ENCODE measurements at regions not wholly inside any gene's neighbourhood (a gene's known extent, or its start where the extent isn't known, plus 50 kb on each side); places are given as distances from the start of the nearest gene placed in this dataset.

- no peak overlapping the region for H3K9ac ChIP-seq (ENCODE audit: low read depth, low read length)
- no peaks in the 10 kb centered on the region for H3K27me3 ChIP-seq (ENCODE audit: control insufficient read depth, insufficient read depth, low read length)
- H3K4me2 ChIP-seq (ENCODE audit: low read length): no peak overlapping the region
- no peaks in the 10 kb centered on the region for H3K9me3 ChIP-seq (replicated peaks; ENCODE audit: low read length)
- H3K36me3 ChIP-seq (ENCODE audit: insufficient read depth, low read length): no peaks in the 10 kb centered on the region
- H3K4me1 ChIP-seq (ENCODE audit: control insufficient read depth, insufficient read depth, low read length): no peaks in the 10 kb centered on the region
- no peak overlapping the region for H3K4me3 ChIP-seq (ENCODE audit: low read length)
These were observed 174.5 kb upstream of the HDAC9 start for GRCh38 chr7:18320971-18321567.

- no peak overlapping the region for H3K4me2 ChIP-seq (ENCODE audit: low read length)
- H3K36me3 ChIP-seq (ENCODE audit: insufficient read depth, low read length): no peaks in the 10 kb centered on the region
- no peaks in the 10 kb centered on the region for H3K27me3 ChIP-seq (ENCODE audit: control insufficient read depth, insufficient read depth, low read length)
- H3K4me3 ChIP-seq (ENCODE audit: low read length): no peak overlapping the region
- H3K4me1 ChIP-seq (ENCODE audit: control insufficient read depth, insufficient read depth, low read length): no peaks in the 10 kb centered on the region
- H3K9me3 ChIP-seq (replicated peaks; ENCODE audit: low read length): no peaks in the 10 kb centered on the region
- H3K9ac ChIP-seq (ENCODE audit: low read depth, low read length): no peak overlapping the region
These were observed 165.0 kb upstream of the HDAC9 start for GRCh38 chr7:18330548-18330947.

GRCh38 chr7:18336626-18337025 is 158.9 kb upstream of the HDAC9 start:
- H3K36me3 ChIP-seq (ENCODE audit: insufficient read depth, low read length): no peaks in the 10 kb centered on the region
- H3K4me2 ChIP-seq (ENCODE audit: low read length): no peak overlapping the region
- H3K4me3 ChIP-seq (ENCODE audit: low read length): no peak overlapping the region
- no peaks in the 10 kb centered on the region for H3K9me3 ChIP-seq (replicated peaks; ENCODE audit: low read length)
- H3K27me3 ChIP-seq (ENCODE audit: control insufficient read depth, insufficient read depth, low read length): no peaks in the 10 kb centered on the region
- no peak overlapping the region for H3K9ac ChIP-seq (ENCODE audit: low read depth, low read length)
- no peaks in the 10 kb centered on the region for H3K4me1 ChIP-seq (ENCODE audit: control insufficient read depth, insufficient read depth, low read length)

- Histone ChIP-seq H3K36me3 (ENCODE audit: insufficient read depth, low read length) (no peaks in the 10 kb centered on the region), H3K9ac (ENCODE audit: low read depth, low read length) (no peak overlapping the region), H3K4me1 (ENCODE audit: control insufficient read depth, insufficient read depth, low read length) (no peaks in the 10 kb centered on the region)
These were observed 158.3 kb upstream of the HDAC9 start for GRCh38 chr7:18337048-18337809.

GRCh38 chr7:18338910-18339523 is 156.5 kb upstream of the HDAC9 start:
- no peaks in the 10 kb centered on the region for H3K36me3 ChIP-seq (ENCODE audit: insufficient read depth, low read length)
- no peaks in the 10 kb centered on the region for H3K27me3 ChIP-seq (ENCODE audit: control insufficient read depth, insufficient read depth, low read length)
- no peaks in the 10 kb centered on the region for H3K9me3 ChIP-seq (replicated peaks; ENCODE audit: low read length)
- H3K4me2 ChIP-seq (ENCODE audit: low read length): no peak overlapping the region
- no peak overlapping the region for H3K4me3 ChIP-seq (ENCODE audit: low read length)
- no peak overlapping the region for H3K9ac ChIP-seq (ENCODE audit: low read depth, low read length)
- H3K4me1 ChIP-seq (ENCODE audit: control insufficient read depth, insufficient read depth, low read length): no peaks in the 10 kb centered on the region

More at GRCh38 chr7:18337048-18337809, 158.3 kb upstream of the HDAC9 start:
- Histone ChIP-seq H3K27me3 (ENCODE audit: control insufficient read depth, insufficient read depth, low read length) (no peaks in the 10 kb centered on the region), H3K4me3 (ENCODE audit: low read length) (no peak overlapping the region), H3K9me3 (replicated peaks; ENCODE audit: low read length) (no peaks in the 10 kb centered on the region), H3K4me2 (ENCODE audit: low read length) (no peak overlapping the region)

- no peak overlapping the region for H3K9ac ChIP-seq (ENCODE audit: low read depth, low read length)
- H3K27me3 ChIP-seq (ENCODE audit: control insufficient read depth, insufficient read depth, low read length): no peaks in the 10 kb centered on the region
- no peak overlapping the region for H3K4me3 ChIP-seq (ENCODE audit: low read length)
- H3K9me3 ChIP-seq (replicated peaks; ENCODE audit: low read length): no peaks in the 10 kb centered on the region
- no peak overlapping the region for H3K4me2 ChIP-seq (ENCODE audit: low read length)
- H3K4me1 ChIP-seq (ENCODE audit: control insufficient read depth, insufficient read depth, low read length): no peaks in the 10 kb centered on the region
- H3K36me3 ChIP-seq (ENCODE audit: insufficient read depth, low read length): no peaks in the 10 kb centered on the region
These were observed 153.8 kb upstream of the HDAC9 start for GRCh38 chr7:18341756-18342155.

- no peak overlapping the region for H3K4me3 ChIP-seq (ENCODE audit: low read length)
- H3K36me3 ChIP-seq (ENCODE audit: insufficient read depth, low read length): no peaks in the 10 kb centered on the region
These were observed 152.5 kb upstream of the HDAC9 start for GRCh38 chr7:18343047-18343446.

GRCh38 chr7:18344536-18344935 is 151.0 kb upstream of the HDAC9 start:
- Histone ChIP-seq H3K4me3 (ENCODE audit: low read length) (no peak overlapping the region), H3K4me2 (ENCODE audit: low read length) (no peak overlapping the region), H3K27me3 (ENCODE audit: control insufficient read depth, insufficient read depth, low read length) (no peaks in the 10 kb centered on the region), H3K9ac (ENCODE audit: low read depth, low read length) (no peak overlapping the region), H3K4me1 (ENCODE audit: control insufficient read depth, insufficient read depth, low read length) (no peaks in the 10 kb centered on the region), H3K36me3 (ENCODE audit: insufficient read depth, low read length) (no peaks in the 10 kb centered on the region), H3K9me3 (replicated peaks; ENCODE audit: low read length) (no peaks in the 10 kb centered on the region)

More at GRCh38 chr7:18343047-18343446, 152.5 kb upstream of the HDAC9 start:
- no peaks in the 10 kb centered on the region for H3K4me1 ChIP-seq (ENCODE audit: control insufficient read depth, insufficient read depth, low read length)
- no peaks in the 10 kb centered on the region for H3K9me3 ChIP-seq (replicated peaks; ENCODE audit: low read length)
- H3K4me2 ChIP-seq (ENCODE audit: low read length): no peak overlapping the region
- H3K9ac ChIP-seq (ENCODE audit: low read depth, low read length): no peak overlapping the region
- no peaks in the 10 kb centered on the region for H3K27me3 ChIP-seq (ENCODE audit: control insufficient read depth, insufficient read depth, low read length)

GRCh38 chr7:18345641-18346234 is 149.8 kb upstream of the HDAC9 start:
- Histone ChIP-seq H3K4me3 (ENCODE audit: low read length) (no peak overlapping the region), H3K27me3 (ENCODE audit: control insufficient read depth, insufficient read depth, low read length) (no peaks in the 10 kb centered on the region), H3K36me3 (ENCODE audit: insufficient read depth, low read length) (no peaks in the 10 kb centered on the region), H3K4me1 (ENCODE audit: control insufficient read depth, insufficient read depth, low read length) (no peaks in the 10 kb centered on the region), H3K9ac (ENCODE audit: low read depth, low read length) (no peak overlapping the region), H3K4me2 (ENCODE audit: low read length) (no peak overlapping the region), H3K9me3 (replicated peaks; ENCODE audit: low read length) (no peaks in the 10 kb centered on the region)

- Histone ChIP-seq H3K4me2 (ENCODE audit: low read length) (no peak overlapping the region), H3K9me3 (replicated peaks; ENCODE audit: low read length) (no peaks in the 10 kb centered on the region), H3K27me3 (ENCODE audit: control insufficient read depth, insufficient read depth, low read length) (no peaks in the 10 kb centered on the region), H3K4me1 (ENCODE audit: control insufficient read depth, insufficient read depth, low read length) (no peaks in the 10 kb centered on the region), H3K9ac (ENCODE audit: low read depth, low read length) (no peak overlapping the region), H3K36me3 (ENCODE audit: insufficient read depth, low read length) (no peaks in the 10 kb centered on the region), H3K4me3 (ENCODE audit: low read length) (no peak overlapping the region)
These were observed 148.4 kb upstream of the HDAC9 start for GRCh38 chr7:18347170-18347569.

- H3K4me1 ChIP-seq (ENCODE audit: control insufficient read depth, insufficient read depth, low read length): peaks cover 7% of the 10 kb centered on the region
- no peak overlapping the region for H3K9ac ChIP-seq (ENCODE audit: low read depth, low read length)
- H3K4me3 ChIP-seq (ENCODE audit: low read length): no peak overlapping the region
- H3K4me2 ChIP-seq (ENCODE audit: low read length): no peak overlapping the region
- no peaks in the 10 kb centered on the region for H3K36me3 ChIP-seq (ENCODE audit: insufficient read depth, low read length)
- no peaks in the 10 kb centered on the region for H3K27me3 ChIP-seq (ENCODE audit: control insufficient read depth, insufficient read depth, low read length)
- no peaks in the 10 kb centered on the region for H3K9me3 ChIP-seq (replicated peaks; ENCODE audit: low read length)
These were observed 144.9 kb upstream of the HDAC9 start for GRCh38 chr7:18350678-18351077.
